NOMO-1 (cell line): ENCODE measurements at regions not wholly inside any gene's neighbourhood (a gene's known extent, or its start where the extent isn't known, plus 50 kb on each side); places are given as distances from the start of the nearest gene placed in this dataset.
"Not testable (repeated sequence)": the region's sequence is repeated elsewhere in the genome, so short reads cannot be mapped to it uniquely, and the experiment has no call there.

Experiments used
- DNase-seq, 2 experiments: peaks; one replicate each; lab custom pipeline; 2025; ENCODE audit not compliant: unreplicated experiment in 2 of 2; lab: John Stamatoyannopoulos, UW

DNA sequence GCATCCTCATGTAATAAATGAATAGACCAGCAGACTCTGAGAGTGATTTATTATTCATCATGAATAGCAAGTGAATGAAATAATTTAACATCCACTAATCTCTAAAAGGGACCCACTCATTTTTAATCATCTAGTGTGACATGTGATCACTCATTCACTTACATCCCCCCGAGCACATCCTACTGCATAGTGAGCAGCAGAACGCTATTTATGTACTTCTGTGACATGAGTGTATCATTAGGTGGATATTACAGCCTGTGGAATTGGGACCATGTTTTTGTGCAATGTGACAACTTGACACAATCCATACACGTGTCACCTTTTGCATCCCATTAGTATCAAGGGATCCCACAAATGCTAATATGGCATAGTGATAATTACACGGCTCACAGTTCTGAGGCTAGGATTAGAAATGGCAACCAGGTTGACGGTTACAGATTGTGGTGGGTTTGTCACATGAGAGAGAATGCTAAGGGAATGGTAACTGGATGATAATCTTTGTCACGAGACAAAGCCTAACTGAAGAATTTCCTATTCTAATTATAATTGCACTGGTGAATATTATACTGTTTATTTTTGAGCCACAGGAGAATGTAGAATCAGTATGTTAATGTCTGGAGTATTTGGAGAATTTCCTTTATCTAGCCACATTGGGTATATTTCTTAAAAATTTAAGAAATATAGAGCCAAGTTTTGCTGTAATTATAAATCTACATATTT is 595.2 kb upstream of the TBL1XR1 start:
- DNase-seq: no peak

DNA sequence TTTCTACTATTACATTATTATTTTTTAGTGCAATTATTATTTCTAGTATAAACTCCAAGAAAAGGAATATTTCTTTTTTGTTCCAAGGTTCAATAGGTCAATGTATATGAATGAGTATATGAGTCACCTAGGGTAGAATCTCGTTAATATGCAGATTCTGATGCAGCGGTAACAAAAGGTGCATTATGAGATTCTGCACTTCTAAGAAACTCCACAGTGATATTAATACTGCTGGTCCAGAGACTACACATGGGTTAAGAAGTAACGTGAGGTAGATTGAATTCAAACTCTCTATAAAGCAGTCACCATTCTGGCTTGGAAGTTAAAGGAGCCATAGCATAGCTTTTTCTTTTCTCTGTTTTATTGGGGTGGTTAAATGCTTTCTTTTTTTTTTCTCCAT is 596.2 kb upstream of the TBL1XR1 start:
- DNase-seq: no peak

DNA sequence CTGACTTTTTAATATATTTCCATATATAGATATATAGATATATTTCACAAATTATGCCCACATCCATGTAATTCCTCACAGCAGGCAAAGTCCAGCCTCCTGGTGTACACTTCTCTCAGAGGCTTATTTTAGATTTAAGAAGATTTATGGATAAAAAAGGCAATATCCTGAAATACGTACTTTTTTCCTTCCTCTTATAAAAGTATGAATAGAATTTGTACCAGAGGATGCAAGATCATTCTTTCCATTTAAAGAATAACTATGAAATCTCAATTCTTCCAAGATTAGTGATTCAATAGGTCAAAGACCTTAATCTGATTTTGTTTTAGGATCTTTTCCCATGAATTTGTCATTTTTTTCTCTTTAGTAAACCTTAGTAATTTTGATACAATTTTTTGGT is 597.9 kb upstream of the TBL1XR1 start:
- DNase-seq: no peak

DNA sequence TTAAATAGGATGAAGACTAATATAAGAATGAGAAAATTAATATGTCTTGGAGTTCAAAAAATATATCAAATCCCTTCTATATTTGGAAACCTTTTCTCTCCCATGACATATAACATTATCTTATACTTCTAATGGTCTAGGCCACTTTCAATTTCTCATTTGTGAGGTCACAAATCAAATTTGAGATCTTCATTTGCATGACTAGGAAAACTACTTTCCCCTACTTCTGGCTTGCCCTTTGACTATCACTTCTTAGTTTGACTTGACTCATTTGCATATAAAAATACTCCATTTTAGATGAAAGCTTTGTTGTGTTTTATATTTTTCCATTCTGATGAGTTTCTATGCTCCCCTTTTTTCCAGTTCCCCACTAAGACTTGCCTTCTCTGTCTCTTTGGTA is 598.6 kb upstream of the TBL1XR1 start:
- DNase-seq: no peak

DNA sequence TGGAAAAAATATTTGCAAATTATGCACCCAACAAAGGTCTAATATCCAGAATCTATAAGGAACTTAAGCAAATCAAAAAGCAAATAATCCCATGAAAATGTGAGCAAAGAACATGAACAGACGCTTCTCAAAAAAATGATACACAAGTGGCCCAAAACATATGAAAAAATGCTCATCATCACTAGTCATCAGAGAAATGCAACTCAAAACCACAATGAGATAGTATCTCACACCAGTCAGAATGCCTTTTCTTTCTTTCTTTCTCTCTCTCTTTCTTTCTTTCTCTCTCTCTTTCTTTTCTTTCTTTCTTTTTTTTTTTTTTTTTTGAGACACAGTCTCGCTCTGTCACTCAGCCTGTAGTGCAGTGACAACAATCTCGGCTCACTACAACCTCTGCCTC is 602.9 kb upstream of the TBL1XR1 start:
- DNase-seq: not testable (repeated sequence)

DNA sequence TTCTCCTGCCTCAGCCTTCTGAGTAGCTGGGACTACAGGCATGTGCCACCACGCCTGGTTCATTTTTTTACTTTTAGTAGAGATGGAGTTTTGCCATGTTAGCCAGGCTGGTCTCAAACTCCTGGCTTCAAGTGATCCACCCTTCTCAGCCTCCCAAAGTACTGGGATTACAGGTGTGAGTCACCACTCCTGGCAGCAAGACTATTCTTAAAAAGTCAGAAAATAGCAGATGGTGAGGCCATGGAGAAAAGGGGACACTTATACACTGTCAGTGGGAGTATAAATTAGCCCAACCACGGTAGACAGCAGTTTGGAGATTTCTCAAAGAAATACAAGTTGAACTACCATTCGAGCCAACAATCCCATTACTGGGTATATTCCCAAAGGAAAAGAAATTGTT is 603.3 kb upstream of the TBL1XR1 start:
- DNase-seq: no peak

DNA sequence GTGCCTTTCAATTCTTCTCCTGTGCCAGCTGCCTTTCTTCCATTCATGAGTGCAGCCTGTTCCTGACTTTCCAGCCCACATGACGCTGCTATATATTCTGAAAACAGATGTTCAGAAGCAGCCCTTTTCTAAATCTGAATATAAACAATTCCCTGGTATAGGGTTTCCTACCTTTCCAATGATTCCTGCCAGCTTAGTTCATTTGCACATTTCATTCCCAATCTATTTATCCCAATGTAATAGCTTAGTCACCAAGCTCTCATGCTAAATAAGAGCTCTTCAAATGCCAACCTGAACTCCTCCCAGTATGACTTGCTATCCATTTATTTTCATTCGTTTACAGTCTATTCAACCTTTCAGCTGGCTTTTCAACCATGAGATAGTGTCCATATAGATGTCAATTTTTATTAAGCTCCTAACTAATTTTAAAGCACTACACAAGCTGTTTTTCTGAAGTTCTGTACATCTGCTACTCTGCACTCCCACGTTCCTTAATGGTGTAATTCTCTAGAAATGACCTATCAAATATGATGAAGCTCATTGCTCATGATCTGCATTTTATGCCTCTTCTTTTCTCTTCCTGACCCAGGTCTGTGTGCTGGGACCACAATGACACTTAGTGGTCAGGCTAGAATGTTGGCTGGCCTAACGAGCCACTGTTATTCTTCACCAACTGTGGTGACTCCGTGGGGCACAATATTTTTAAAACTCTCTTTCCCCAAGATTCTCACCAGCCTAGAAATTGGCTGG is 605.0 kb upstream of the TBL1XR1 start:
- DNase-seq: no peak

DNA sequence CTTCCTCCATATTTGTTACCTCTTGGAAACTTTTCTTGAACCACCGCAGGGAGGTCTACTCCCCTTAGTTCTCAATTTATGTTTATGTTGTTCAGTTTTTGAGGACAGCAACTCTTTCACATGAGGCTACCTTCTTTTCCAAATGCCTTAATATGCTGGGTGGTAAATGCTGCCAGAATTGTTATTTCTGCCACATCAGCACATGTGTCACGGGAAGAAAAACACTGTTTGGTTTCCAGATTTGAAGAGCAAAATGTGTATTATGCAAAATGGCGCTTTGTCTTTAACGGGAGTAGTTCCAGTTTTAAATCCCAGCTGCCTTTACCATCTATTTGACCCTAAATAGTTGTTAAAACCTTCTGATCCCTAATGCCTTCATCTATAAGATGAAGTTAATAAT is 606.2 kb upstream of the TBL1XR1 start:
- DNase-seq: no peak

DNA sequence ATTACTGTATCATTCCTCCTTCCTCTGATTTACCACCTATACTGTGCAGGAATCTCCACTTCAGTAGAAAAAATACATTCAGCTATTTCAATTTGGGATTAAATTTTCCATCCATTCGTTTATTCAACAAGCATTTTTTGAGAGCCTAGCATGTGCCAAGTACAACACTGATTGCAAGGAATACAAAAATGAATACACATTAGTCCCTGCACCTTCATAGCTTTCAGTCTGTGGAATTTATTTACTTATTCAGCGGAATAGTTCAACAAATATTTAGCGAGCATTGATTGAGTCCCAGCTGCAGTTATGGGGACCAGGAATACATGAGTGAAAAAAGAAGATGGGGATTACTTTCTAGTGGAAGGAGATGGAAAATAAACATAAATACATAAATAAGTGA is 606.8 kb upstream of the TBL1XR1 start:
- DNase-seq: no peak

DNA sequence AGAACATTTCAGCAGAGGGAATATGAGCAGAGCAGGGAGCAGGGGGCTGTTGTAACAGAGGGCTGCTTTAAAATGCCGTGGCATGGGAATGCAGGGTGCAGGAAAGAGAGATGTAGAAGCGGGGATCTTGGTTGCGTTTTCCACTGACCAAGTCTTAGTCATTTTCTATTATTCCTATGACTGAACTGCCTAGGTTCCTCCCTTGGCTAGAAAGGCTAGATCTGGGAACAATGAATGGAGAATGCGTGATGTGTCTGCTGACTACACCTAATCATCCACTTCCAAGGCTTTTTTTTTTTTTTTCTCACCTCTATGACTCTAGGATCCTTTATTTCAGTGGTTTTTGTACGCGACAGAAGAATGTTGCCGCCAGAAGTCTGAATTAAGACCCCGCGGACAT is 607.4 kb upstream of the TBL1XR1 start:
- no peak for DNase-seq

DNA sequence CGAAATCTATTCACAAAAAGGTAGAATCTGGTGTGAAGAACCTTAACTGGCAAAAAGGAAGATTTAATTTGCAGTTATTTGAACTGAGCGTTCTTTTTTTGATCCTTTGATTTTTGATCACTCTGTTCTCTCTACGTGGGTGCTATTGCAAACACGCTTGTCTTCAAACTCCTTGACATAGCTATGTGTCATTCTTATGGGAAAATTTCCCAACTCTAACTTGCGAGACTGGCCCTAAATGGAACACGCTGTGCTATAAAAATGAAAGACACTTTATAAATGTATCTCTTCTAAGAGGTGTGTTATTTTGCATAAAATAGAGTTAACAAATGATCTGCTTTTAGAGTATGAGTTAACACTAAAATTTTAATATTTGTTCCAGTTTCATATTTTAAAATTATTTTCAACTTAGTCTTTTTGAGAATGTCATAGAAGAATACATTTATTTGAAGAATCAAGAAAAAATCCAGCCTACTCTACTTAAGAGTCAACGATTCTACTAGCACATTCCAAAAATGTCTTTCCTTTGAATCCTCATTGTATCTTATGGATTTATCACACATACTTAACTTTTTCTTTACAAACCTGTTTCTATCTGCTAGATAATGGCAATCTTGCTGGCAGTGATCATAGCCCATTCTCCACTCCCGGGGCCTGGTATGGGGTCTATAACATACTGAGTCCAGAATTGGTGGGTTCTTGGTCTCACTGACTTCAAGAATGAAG is 610.0 kb upstream of the TBL1XR1 start:
- DNase-seq: no peak

DNA sequence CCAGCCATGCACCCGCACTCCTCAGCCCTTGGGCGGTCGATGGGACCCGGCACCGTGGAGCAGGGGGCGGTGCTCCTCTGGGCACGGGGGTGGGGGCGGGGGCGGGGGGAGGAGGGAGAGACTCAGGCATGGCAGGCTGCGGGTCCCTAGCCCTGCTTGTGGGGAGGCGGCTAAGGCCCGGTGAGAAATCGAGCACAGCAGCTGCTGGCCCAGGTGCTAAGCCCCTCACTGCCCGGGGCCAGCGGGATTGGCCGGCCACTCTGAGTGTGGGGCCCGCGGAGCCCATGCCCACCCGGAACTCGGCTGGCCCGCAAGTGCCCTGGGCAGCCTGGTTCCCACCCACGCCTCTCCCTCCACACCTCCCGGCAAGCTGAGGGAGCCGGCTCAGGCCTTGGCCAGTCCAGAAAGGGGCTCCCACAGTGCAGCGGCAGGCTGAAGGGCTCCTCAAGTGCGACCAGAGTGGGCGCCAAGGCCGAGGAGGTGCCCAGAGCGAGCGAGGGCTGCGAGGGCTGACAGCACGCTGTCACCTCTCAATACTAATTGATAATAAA is 611.7 kb upstream of the TBL1XR1 start:
- not testable (repeated sequence) for DNase-seq

DNA sequence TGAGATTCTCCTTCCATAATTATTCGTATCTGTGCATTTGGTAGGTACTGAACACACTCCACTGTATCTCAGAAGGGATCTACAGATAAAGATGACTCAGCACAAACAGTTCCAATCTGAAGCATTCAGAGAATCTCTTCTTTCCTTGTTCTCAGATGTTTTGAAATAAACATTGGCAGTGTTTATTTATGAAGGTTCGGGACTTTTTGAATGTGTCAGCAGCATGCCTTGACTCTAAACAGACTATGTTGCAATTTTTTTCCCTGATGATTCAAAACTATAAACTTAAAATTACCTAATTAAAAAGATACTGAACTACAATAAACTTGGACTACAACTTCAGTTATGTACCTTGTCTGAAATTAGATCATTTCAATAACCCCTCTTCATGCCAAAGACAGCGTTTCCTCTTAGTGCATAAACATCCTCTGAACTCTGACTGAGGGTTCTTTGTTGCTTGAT is 612.9 kb upstream of the TBL1XR1 start:
- DNase-seq: no peak

DNA sequence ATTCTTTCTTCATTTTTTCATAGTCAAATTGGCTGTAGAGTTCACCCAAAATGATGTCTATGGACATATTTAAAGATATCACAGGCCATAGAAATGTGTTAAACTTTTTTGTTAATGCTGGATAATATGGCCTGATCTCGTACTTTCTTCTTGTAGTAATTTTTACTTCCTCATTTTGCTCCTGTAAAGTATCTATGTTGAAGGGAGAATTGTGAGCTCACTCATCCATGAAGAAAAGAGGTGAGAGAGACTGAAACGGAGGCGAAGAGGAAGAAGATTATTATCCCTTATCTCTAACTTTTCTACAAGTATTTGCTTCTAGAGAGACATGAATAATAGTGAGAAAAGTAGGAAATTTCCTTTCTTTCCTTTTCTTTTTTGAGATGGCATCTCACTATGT is 613.8 kb upstream of the TBL1XR1 start:
- peak; percentile 38 to 55 for DNase-seq

DNA sequence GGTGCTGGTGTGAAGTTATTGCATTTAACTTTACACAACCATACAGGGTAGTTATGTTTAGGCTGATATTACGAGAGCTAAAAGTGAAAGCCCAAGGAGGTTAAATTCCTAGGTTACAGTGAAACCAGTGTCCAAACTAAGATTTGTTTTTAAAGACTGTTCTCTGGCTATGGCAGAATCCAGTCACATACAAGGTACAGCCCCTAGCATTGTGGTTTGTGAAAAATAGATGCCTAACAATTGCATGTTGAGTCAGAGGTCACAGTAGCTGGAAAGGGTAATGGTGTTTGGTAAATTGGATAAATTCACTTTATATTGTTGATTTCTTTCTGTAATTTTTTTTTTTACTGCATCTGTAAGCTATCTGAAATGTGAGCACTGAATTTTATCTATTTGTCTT is 614.6 kb upstream of the TBL1XR1 start:
- no peak for DNase-seq

DNA sequence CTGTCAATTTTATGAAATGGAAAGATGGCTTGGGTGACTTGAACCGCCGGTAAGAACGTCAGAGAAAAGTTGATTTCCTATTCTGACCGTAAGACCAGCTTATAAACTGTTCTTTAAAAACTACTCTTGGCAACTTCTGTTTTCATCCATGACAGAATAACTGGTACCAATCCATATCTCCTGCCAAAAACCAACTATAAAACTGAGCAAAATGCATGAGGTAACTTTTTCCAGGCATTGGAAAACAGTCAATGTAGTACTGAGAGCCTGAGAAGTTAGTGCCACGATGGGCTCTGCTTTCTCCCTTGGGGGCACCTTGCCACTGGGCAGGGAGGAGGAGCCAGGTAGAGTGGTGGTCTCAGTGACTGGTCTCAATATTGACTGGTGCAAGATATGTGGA is 615.2 kb upstream of the TBL1XR1 start:
- DNase-seq: no peak

DNA sequence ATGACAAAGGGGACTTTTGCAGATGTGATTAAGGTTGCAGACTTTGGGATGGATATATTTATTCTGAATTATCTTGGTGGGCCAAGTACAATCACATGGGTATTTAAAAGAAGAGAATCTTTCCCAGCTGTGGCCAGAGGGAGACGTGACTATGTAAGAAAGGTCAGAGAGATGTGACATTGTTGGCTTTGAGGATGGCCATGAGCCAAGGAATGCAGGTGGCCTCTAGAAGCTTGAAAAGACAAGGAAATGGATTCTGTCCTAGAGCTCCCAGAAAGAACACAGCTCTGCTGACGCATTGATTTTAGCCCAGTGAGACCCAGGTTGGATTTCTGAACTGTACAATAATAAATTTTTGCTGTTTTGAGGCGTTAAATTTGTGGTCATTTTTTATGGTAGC is 616.0 kb upstream of the TBL1XR1 start:
- DNase-seq: no peak

DNA sequence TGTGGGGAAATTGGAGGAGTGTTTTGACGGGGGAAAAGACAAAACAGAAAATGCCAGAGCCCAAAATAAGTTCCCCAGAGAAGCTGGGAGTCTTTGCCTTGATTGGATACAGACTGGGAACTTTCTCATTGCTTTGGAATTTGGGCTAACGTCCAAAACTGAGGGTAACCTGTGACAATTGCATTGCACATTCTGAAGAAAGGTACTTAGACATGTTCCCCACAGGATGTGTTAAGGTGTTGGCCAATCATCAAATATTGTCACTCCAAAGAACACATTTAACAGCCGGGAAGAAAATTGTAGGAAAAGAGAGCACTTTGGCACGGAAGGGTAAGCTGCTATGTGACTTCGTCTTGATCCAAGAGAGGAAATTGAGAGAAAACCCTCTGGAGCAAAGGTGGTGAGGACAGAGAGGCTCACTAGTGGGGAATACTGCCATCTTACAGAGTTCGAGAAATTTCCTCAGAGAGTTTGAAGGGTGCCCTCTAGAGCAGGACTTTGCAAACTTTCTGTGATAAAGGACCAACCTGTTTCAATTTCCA is 619.5 kb upstream of the TBL1XR1 start:
- DNase-seq: no peak

DNA sequence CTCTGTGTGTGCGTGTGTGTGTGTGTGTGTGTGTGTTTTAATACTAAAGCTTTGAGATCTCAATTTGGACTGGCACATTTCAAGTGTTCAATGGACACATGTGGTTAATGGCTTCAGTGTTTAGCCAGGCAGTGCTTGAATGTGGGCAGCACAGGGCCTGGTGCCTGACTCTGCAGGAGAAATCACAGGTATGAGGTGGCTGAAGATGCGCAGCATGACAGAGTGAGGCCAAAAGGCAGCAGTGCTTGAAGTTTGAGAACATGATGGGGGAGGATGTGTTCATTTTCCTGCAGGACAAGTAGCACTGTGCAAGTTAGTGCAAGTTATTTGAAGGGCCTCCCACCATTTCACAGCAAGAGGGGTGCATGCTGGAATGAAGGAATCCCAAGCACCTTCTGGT is 620.5 kb upstream of the TBL1XR1 start:
- DNase-seq: no peak

DNA sequence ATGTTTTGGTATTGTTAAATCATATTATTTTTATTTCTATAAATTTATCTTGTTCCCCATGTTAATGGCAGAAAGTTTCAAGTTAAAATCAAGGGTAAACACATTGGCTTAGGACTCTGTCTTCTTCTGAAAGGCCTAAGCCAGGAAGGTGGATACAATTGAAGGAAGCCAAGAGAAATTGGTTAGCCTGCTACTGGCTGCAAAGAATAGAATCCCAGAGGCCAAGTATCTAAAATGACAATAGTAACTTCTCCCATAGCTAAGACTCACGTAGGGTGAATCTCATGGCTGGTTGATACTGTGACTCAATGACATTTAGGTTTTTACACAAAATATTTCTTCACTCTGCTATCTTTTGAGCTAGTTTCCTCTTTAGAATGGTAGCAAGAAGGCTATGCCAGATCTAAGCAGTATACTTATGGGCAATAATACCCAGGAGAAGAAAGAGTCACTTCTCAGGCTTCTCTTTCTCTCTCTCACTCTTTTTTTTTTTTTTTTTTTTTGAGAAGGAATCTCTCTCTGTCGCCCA is 621.5 kb upstream of the TBL1XR1 start:
- DNase-seq: no peak
